ENCODE measurements at regions not wholly inside any gene's neighbourhood (a gene's known extent, or its start where the extent isn't known, plus 50 kb on each side); places are given as distances from the start of the nearest gene placed in this dataset.

DNA sequence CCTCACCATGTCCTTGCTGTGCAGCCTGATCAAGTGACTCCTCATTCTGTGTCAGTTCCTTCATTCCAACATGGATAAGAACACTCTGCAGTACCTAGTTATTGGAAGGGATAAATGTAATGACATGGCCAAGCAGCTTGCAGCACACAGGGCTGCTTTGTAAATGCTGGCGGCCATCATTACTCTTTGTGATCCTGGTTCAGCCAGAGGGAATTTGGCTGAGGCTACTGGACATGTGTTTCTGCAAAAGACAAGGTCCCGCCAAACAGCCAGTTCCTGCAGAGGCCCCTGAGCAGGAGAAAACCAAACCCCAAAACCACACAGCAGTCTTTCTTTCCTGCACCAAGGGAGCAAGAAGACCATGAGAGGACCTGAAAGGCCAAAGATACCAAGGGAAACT is 495.8 kb downstream of the AJAP1 start:
- Mint-ChIP-seq H3K36me3 (ENCODE audit: low read depth) (peaks cover 12% of the 10 kb centered on the region; the same call in 1 of the 3 replicates), H3K9me3 (peaks cover 20% of the 10 kb centered on the region), H3K27ac (no peak overlapping the region), H3K27me3 (ENCODE audit: insufficient read depth, low read depth, poor library complexity) (peaks cover 6% of the 10 kb centered on the region), H3K4me1 (no peaks in the 10 kb centered on the region), H3K4me3 (no peak overlapping the region)
- Histone ChIP-seq H3K27me3 (ENCODE audit: insufficient read depth) (no peaks in the 10 kb centered on the region), H2AFZ (no peak overlapping the region), H3K9me2 (ENCODE audit: insufficient read depth) (no peaks in the 10 kb centered on the region), H3K36me3 (ENCODE audit: insufficient read depth) (no peaks in the 10 kb centered on the region; the same call in 1 of the 2 replicates), H3K79me2 (replicated peaks; ENCODE audit: insufficient read depth) (no peaks in the 10 kb centered on the region), H3F3A (replicated peaks; ENCODE audit: low read depth) (no peaks in the 10 kb centered on the region), H3K27ac (ENCODE audit: low read depth) (no peak overlapping the region), H3K4me1 (ENCODE audit: insufficient read depth) (no peaks in the 10 kb centered on the region), H3K4me2 (no peak overlapping the region), H3K4me3 (no peak overlapping the region), H4K20me1 (replicated peaks; ENCODE audit: insufficient read depth) (no peaks in the 10 kb centered on the region)
- DNase-seq (ENCODE audit: low spot score) (no peak), ATAC-seq (no peak)
- TF ChIP-seq POLR2AphosphoS5 (IDR thresholded peaks at IDR 0.05; ENCODE audit: low read depth) (no peak), STAT1 (IDR thresholded peaks at IDR 0.05; ENCODE audit: unreplicated experiment) (no peak), ZNF114 (CRISPR knock-in tag; IDR thresholded peaks at IDR 0.05) (no peak), JUNB (IDR thresholded peaks at IDR 0.05; ENCODE audit: unreplicated experiment) (no peak), ZNF331 (CRISPR knock-in tag; IDR thresholded peaks at IDR 0.05; ENCODE audit: low read depth) (no peak), NANOG (IDR thresholded peaks at IDR 0.05; ENCODE audit: borderline replicate concordance) (no peak), EZH2 (IDR thresholded peaks at IDR 0.05; ENCODE audit: low read depth, unreplicated experiment) (no peak), EZH2phosphoT487 (IDR thresholded peaks at IDR 0.05; ENCODE audit: unreplicated experiment) (no peak), CREB1 (CRISPR knock-in tag; IDR thresholded peaks at IDR 0.05; ENCODE audit: low read depth) (no peak)
- TF ChIP-seq, protein P1, sequence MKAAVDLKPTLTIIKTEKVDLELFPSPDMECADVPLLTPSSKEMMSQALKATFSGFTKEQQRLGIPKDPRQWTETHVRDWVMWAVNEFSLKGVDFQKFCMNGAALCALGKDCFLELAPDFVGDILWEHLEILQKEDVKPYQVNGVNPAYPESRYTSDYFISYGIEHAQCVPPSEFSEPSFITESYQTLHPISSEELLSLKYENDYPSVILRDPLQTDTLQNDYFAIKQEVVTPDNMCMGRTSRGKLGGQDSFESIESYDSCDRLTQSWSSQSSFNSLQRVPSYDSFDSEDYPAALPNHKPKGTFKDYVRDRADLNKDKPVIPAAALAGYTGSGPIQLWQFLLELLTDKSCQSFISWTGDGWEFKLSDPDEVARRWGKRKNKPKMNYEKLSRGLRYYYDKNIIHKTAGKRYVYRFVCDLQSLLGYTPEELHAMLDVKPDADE (IDR thresholded peaks at IDR 0.05): no peak
- TF ChIP-seq, protein P2, sequence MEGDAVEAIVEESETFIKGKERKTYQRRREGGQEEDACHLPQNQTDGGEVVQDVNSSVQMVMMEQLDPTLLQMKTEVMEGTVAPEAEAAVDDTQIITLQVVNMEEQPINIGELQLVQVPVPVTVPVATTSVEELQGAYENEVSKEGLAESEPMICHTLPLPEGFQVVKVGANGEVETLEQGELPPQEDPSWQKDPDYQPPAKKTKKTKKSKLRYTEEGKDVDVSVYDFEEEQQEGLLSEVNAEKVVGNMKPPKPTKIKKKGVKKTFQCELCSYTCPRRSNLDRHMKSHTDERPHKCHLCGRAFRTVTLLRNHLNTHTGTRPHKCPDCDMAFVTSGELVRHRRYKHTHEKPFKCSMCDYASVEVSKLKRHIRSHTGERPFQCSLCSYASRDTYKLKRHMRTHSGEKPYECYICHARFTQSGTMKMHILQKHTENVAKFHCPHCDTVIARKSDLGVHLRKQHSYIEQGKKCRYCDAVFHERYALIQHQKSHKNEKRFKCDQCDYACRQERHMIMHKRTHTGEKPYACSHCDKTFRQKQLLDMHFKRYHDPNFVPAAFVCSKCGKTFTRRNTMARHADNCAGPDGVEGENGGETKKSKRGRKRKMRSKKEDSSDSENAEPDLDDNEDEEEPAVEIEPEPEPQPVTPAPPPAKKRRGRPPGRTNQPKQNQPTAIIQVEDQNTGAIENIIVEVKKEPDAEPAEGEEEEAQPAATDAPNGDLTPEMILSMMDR (conservative IDR thresholded peaks at IDR 0.05; ENCODE audit: low read depth in 2 of 2): no peak
- TF ChIP-seq, protein P3, sequence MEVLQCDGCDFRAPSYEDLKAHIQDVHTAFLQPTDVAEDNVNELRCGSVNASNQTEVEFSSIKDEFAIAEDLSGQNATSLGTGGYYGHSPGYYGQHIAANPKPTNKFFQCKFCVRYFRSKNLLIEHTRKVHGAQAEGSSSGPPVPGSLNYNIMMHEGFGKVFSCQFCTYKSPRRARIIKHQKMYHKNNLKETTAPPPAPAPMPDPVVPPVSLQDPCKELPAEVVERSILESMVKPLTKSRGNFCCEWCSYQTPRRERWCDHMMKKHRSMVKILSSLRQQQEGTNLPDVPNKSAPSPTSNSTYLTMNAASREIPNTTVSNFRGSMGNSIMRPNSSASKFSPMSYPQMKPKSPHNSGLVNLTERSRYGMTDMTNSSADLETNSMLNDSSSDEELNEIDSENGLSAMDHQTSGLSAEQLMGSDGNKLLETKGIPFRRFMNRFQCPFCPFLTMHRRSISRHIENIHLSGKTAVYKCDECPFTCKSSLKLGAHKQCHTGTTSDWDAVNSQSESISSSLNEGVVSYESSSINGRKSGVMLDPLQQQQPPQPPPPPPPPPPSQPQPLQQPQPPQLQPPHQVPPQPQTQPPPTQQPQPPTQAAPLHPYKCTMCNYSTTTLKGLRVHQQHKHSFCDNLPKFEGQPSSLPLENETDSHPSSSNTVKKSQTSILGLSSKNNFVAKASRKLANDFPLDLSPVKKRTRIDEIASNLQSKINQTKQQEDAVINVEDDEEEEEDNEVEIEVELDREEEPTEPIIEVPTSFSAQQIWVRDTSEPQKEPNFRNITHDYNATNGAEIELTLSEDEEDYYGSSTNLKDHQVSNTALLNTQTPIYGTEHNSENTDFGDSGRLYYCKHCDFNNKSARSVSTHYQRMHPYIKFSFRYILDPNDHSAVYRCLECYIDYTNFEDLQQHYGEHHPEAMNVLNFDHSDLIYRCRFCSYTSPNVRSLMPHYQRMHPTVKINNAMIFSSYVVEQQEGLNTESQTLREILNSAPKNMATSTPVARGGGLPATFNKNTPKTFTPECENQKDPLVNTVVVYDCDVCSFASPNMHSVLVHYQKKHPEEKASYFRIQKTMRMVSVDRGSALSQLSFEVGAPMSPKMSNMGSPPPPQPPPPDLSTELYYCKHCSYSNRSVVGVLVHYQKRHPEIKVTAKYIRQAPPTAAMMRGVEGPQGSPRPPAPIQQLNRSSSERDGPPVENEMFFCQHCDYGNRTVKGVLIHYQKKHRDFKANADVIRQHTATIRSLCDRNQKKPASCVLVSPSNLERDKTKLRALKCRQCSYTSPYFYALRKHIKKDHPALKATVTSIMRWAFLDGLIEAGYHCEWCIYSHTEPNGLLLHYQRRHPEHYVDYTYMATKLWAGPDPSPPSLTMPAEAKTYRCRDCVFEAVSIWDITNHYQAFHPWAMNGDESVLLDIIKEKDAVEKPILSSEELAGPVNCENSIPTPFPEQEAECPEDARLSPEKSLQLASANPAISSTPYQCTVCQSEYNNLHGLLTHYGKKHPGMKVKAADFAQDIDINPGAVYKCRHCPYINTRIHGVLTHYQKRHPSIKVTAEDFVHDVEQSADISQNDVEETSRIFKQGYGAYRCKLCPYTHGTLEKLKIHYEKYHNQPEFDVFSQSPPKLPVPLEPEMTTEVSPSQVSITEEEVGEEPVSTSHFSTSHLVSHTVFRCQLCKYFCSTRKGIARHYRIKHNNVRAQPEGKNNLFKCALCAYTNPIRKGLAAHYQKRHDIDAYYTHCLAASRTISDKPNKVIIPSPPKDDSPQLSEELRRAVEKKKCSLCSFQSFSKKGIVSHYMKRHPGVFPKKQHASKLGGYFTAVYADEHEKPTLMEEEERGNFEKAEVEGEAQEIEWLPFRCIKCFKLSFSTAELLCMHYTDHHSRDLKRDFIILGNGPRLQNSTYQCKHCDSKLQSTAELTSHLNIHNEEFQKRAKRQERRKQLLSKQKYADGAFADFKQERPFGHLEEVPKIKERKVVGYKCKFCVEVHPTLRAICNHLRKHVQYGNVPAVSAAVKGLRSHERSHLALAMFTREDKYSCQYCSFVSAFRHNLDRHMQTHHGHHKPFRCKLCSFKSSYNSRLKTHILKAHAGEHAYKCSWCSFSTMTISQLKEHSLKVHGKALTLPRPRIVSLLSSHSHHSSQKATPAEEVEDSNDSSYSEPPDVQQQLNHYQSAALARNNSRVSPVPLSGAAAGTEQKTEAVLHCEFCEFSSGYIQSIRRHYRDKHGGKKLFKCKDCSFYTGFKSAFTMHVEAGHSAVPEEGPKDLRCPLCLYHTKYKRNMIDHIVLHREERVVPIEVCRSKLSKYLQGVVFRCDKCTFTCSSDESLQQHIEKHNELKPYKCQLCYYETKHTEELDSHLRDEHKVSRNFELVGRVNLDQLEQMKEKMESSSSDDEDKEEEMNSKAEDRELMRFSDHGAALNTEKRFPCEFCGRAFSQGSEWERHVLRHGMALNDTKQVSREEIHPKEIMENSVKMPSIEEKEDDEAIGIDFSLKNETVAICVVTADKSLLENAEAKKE (CRISPR knock-in tag; IDR thresholded peaks at IDR 0.05): no peak
- TF ChIP-seq, protein P4, sequence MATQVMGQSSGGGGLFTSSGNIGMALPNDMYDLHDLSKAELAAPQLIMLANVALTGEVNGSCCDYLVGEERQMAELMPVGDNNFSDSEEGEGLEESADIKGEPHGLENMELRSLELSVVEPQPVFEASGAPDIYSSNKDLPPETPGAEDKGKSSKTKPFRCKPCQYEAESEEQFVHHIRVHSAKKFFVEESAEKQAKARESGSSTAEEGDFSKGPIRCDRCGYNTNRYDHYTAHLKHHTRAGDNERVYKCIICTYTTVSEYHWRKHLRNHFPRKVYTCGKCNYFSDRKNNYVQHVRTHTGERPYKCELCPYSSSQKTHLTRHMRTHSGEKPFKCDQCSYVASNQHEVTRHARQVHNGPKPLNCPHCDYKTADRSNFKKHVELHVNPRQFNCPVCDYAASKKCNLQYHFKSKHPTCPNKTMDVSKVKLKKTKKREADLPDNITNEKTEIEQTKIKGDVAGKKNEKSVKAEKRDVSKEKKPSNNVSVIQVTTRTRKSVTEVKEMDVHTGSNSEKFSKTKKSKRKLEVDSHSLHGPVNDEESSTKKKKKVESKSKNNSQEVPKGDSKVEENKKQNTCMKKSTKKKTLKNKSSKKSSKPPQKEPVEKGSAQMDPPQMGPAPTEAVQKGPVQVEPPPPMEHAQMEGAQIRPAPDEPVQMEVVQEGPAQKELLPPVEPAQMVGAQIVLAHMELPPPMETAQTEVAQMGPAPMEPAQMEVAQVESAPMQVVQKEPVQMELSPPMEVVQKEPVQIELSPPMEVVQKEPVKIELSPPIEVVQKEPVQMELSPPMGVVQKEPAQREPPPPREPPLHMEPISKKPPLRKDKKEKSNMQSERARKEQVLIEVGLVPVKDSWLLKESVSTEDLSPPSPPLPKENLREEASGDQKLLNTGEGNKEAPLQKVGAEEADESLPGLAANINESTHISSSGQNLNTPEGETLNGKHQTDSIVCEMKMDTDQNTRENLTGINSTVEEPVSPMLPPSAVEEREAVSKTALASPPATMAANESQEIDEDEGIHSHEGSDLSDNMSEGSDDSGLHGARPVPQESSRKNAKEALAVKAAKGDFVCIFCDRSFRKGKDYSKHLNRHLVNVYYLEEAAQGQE (IDR thresholded peaks at IDR 0.05; ENCODE audit: unreplicated experiment): no peak
